Upper lobe of left lung (tissue), 6 donors: ENCODE measurements at regions not wholly inside any gene's neighbourhood (a gene's known extent, or its start where the extent isn't known, plus 50 kb on each side); places are given as distances from the start of the nearest gene placed in this dataset.

Experiments
- ATAC-seq, 2 donors: fragments of 200-7000 bp; cut with Tn5 transposase; one replicate each; pipeline ENCODE4 v1.9.1; 2022; ENCODE audit warnings: mild to moderate bottlenecking in 2 of 2, moderate library complexity in 2 of 2; ENCODE audit not compliant: low FRiP score in 2 of 2
- DNase-seq, 2 donors: peaks; one replicate each; pipeline ENCODE4 v3.0.0-alpha.2; 2019 to 2020
- H3K27ac ChIP-seq, 4 donors: fragments of 200-600 bp; sonication (generic); one replicate each; pipeline ENCODE4 v1.5.1; 2016 to 2019
- H3K27me3 ChIP-seq, 4 donors: fragments of 200-600 bp; sonication (generic); one replicate each; pipeline ENCODE4 v1.5.1; 2017 to 2019
- H3K36me3 ChIP-seq, 4 donors: fragments of 200-600 bp; sonication (generic); one replicate each; pipeline ENCODE4 v1.5.1; 2016 to 2019
- H3K4me1 ChIP-seq, 4 donors: fragments of 200-600 bp; sonication (generic); one replicate each; pipeline ENCODE4 v1.5.1; 2018 to 2019
- H3K4me3 ChIP-seq, 4 donors: fragments of 200-600 bp; sonication (generic); one replicate each; pipeline ENCODE4 v1.5.1; 2017 to 2019; ENCODE audit warnings: mild to moderate bottlenecking in 2 of 4, moderate library complexity in 1 of 4
- H3K9me3 ChIP-seq, 4 donors: fragments of 200-600 bp; sonication (generic); one replicate each; pipeline ENCODE4 v1.5.1; 2018 to 2019
- CTCF ChIP-seq, 6 experiments: fragments of 450-650 bp in 4 of 6; fragments of 200-600 bp in 2 of 6; sonication (generic) in 2 of 6; IDR thresholded peaks; one replicate each; pipeline ENCODE4 v1.5.1; 2016 to 2019; ENCODE audit warnings: antibody characterized with exemption in 6 of 6
- EP300 ChIP-seq, 4 donors: sonication (generic); formaldehyde crosslinking; IDR thresholded peaks; one replicate each; pipeline ENCODE4 v1.5.1; 2017; ENCODE audit warnings: antibody characterized with exemption in 4 of 4, control low read depth in 2 of 4
- POLR2A ChIP-seq, 4 donors: fragments of 450-650 bp; IDR thresholded peaks; one replicate each; pipeline ENCODE4 v1.5.1; 2016 to 2017; ENCODE audit warnings: antibody characterized with exemption in 4 of 4, mild to moderate bottlenecking in 2 of 4
- POLR2AphosphoS5 ChIP-seq, 2 donors: sonication (generic); formaldehyde crosslinking; IDR thresholded peaks; one replicate each; pipeline ENCODE4 v1.5.1; 2017; ENCODE audit warnings: antibody characterized with exemption in 2 of 2
- WGBS, 2 donors: methylation state at CpG; one replicate each; pipeline ENCODE4 v1.1.5; 2017 to 2018; 5-methylcytosine and 5-hydroxymethylcytosine counted together
- donor health status: DM: no; HTN: no; CAD: no; lungs with moderate emphysema.
- donor health status: DM: no; HTN: yes; CAD: no; lungs with severe emphysema.

DNA sequence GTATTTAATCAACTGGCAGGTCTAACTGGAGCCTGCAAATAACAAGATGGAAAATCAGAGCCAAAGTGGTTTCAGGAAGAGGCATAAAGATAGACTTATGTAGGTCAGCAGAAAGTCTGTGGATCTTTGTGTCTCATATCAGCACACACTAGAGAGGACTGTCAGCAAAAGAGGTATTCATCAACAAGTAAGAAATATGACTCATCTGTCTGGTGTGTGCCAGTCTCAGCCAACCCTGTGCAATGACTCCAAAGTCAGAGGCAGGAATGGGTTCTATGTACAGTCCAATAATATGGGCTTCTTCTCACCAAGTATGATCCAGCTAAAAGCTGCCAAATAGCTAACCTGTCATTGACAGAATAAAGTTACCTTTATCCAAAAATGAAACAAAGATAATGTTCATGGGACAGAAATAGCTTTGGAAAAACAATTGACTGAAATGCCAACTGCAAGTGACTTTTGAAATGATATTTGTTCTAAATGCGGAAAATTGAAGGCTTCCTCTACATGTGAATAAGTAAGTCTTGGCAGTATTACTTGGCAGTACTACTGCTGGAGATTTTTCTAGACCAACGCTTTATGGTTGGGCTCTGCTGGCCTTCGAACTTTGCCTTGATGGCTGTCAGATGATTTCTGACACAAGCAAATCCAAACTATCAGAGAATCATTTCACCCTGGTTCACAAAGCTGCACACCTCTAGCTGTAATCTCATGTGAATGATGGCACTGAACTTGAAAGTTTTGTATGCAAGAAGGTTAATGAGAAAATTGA, 272.3 kb upstream of the SEMA3C start:
- ATAC-seq = no peak
- H3K4me3 ChIP-seq = no peak overlapping the region
- no peak for DNase-seq
- no peak overlapping the region for H3K27ac ChIP-seq
- H3K36me3 ChIP-seq = no peaks in the 10 kb centered on the region
- no peaks in the 10 kb centered on the region for H3K9me3 ChIP-seq
- no peaks in the 10 kb centered on the region for H3K27me3 ChIP-seq
- WGBS, 2 donors = 83 to 96% methylated on average over 3 of the region's 3 CpGs
- H3K4me1 ChIP-seq = no peaks in the 10 kb centered on the region
- TF ChIP-seq POLR2A (IDR thresholded peaks at IDR 0.05) = no peak
- TF ChIP-seq CTCF (IDR thresholded peaks at IDR 0.05) = no peak
- no peak for TF ChIP-seq POLR2AphosphoS5 (IDR thresholded peaks at IDR 0.05)
- TF ChIP-seq EP300 (IDR thresholded peaks at IDR 0.05) = no peak

DNA sequence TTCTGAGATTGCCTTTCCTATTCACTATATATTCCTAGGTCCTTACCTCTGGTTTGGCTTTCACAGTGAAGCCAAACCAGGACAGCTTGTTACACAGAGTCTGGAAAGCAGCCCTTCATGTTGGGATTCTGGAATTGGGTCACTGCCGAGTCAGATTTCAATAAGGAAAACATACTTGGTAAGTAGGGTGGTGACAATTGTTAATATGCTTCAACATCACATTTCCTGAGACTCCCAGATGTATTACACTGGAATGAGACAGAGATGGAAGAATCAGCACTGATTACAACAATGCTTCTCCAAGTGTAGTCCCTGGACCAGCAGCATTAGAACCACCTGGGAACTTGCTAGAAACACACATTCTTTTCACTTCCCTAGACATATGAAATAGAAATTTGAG, 268.9 kb upstream of the SEMA3C start:
- Histone ChIP-seq H3K4me3 (no peak overlapping the region), H3K27me3 (no peaks in the 10 kb centered on the region), H3K9me3 (no peaks in the 10 kb centered on the region), H3K36me3 (no peaks in the 10 kb centered on the region), H3K27ac (no peak overlapping the region), H3K4me1 (no peaks in the 10 kb centered on the region)
- 63 to 82% methylated on average over 1 of the region's 1 CpG for WGBS, 2 donors
- DNase-seq (no peak), ATAC-seq (peak in 1 of 2 donors; percentile 69)
- TF ChIP-seq POLR2AphosphoS5 (IDR thresholded peaks at IDR 0.05) (no peak), CTCF (IDR thresholded peaks at IDR 0.05) (no peak), EP300 (IDR thresholded peaks at IDR 0.05) (no peak), POLR2A (IDR thresholded peaks at IDR 0.05) (no peak)

- Histone ChIP-seq H3K27me3 (no peaks in the 10 kb centered on the region), H3K36me3 (no peaks in the 10 kb centered on the region), H3K9me3 (no peaks in the 10 kb centered on the region), H3K27ac (no peak overlapping the region), H3K4me3 (no peak overlapping the region), H3K4me1 (no peaks in the 10 kb centered on the region)
- TF ChIP-seq EP300 (IDR thresholded peaks at IDR 0.05) (no peak), CTCF (IDR thresholded peaks at IDR 0.05) (no peak), POLR2AphosphoS5 (IDR thresholded peaks at IDR 0.05) (no peak), POLR2A (IDR thresholded peaks at IDR 0.05) (no peak)
- DNase-seq (no peak), ATAC-seq (peak in 1 of 2 donors; percentile 90)
- 83 to 87% methylated on average over 2 of the region's 2 CpGs for WGBS, 2 donors
Observed at GRCh38 chr7:81186691-81187090, 267.8 kb upstream of the SEMA3C start.

DNA sequence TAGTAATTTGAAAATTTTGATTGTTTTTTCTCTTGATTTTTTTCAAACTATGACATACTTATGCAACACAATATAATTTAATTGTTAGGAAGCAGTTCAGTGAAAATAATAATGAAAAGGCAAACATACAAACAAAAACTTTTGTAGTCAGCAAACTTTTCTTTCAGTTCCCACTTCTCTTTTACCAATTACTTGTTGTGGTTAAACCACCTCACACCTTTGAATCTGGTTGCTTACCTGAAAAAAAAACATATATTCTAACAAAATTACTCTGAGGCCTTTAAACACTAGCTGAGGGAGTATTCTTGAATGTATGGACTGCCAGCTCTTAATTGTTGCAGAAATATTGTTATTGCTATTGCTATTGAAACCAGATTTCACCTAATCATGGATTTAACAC, 266.2 kb upstream of the SEMA3C start:
- no peaks in the 10 kb centered on the region for H3K27me3 ChIP-seq
- no peak for DNase-seq

More for the DNA sequence above, 266.2 kb upstream of the SEMA3C start:
- ATAC-seq = no peak
- H3K4me3 ChIP-seq = no peak overlapping the region
- H3K27ac ChIP-seq = no peak overlapping the region
- no peaks in the 10 kb centered on the region for H3K36me3 ChIP-seq
- no peaks in the 10 kb centered on the region for H3K4me1 ChIP-seq
- TF ChIP-seq POLR2A (IDR thresholded peaks at IDR 0.05) = no peak
- no peak for TF ChIP-seq POLR2AphosphoS5 (IDR thresholded peaks at IDR 0.05)
- no peak for TF ChIP-seq CTCF (IDR thresholded peaks at IDR 0.05)
- no peak for TF ChIP-seq EP300 (IDR thresholded peaks at IDR 0.05)
- no peaks in the 10 kb centered on the region for H3K9me3 ChIP-seq
